H1 (cell line): ENCODE measurements at regions not wholly inside any gene's neighbourhood (a gene's known extent, or its start where the extent isn't known, plus 50 kb on each side); places are given as distances from the start of the nearest gene placed in this dataset.

Experiments
- CTCF ChIA-PET: fragments of 300-600 bp; sonication (Branson Sonifier 250); formaldehyde crosslinking; loops from one replicate; lab custom pipeline; 2021; ENCODE audit not compliant: partially characterized antibody; lab: Charles Lee
- POLR2A ChIA-PET: fragments of 300-600 bp; sonication (Branson Sonifier 250); formaldehyde crosslinking; loops from one replicate; lab custom pipeline; 2021; ENCODE audit warnings: inconsistent platforms; ENCODE audit not compliant: partially characterized antibody; lab: Charles Lee
- DNase-seq, 2 experiments: peaks; one replicate each; pipeline versions ENCODE4 v3.0.0 to v3.0.0-alpha.2; 2010 to 2022; ENCODE audit warnings: low spot score in 2 of 2, low read depth in 1 of 2, mixed read lengths in 1 of 2
- FAIRE-seq: peaks from 2 replicates; lab custom pipeline; 2011; peaks lifted over from hg19 to GRCh38; lab: Jason Lieb, UNC
- H2AFZ ChIP-seq: 2 replicates; pipeline ENCODE4 v1.8.1; 2012; ENCODE audit warnings: low read length, inconsistent platforms
- H2AK5ac ChIP-seq: 2 replicates; pipeline ENCODE4 v1.6.1; 2013; ENCODE audit warnings: low read depth, low read length
- H2BK120ac ChIP-seq: replicated peaks from 2 replicates; pipeline ENCODE3; 2013; ENCODE audit warnings: low read depth, low read length, inconsistent platforms
- H2BK12ac ChIP-seq: 2 replicates; pipeline ENCODE4 v1.6.1; 2013; ENCODE audit warnings: low read depth, low read length
- H2BK15ac ChIP-seq: 2 replicates; pipeline ENCODE4 v1.6.1; 2013; ENCODE audit warnings: low read length
- H2BK20ac ChIP-seq: 2 replicates; pipeline ENCODE4 v1.6.1; 2013; ENCODE audit warnings: low read length
- H2BK5ac ChIP-seq: 2 replicates; pipeline ENCODE4 v1.6.1; 2013; ENCODE audit warnings: low read depth, low read length
- H3K14ac ChIP-seq: 2 replicates; pipeline ENCODE4 v1.6.1; 2013; ENCODE audit warnings: inconsistent platforms; ENCODE audit not compliant: insufficient read length
- H3K18ac ChIP-seq: 2 replicates; pipeline ENCODE4 v1.6.1; 2013; ENCODE audit warnings: low read length; ENCODE audit errors: extremely low read depth
- H3K23ac ChIP-seq: 2 replicates; pipeline ENCODE4 v1.6.1; 2013; ENCODE audit warnings: inconsistent platforms; ENCODE audit not compliant: insufficient read length
- H3K23me2 ChIP-seq: 2 replicates; pipeline ENCODE4 v1.6.1; 2013; ENCODE audit warnings: low read depth, low read length
- H3K27ac ChIP-seq: 2 replicates; pipeline ENCODE4 v1.6.1; 2011; ENCODE audit warnings: low read depth, low read length, inconsistent platforms
- H3K27me3 ChIP-seq, 4 experiments: replicated peaks in 1 of 4; 1 replicate in 1 of 4; 2 replicates in 3 of 4; pipeline versions ENCODE4 v1.6.1 to v1.8.1; 2011 to 2013; ENCODE audit warnings: low read length in 3 of 4, mild to moderate bottlenecking in 3 of 4, inconsistent platforms in 2 of 4, mixed read lengths in 2 of 4, moderate library complexity in 1 of 4; ENCODE audit not compliant: control insufficient read depth in 3 of 4, insufficient read depth in 3 of 4; ENCODE audit errors: extremely low read depth in 1 of 4
- H3K36me3 ChIP-seq, 4 experiments: 2 replicates each; pipeline versions ENCODE4 v1.6.1 to v1.8.1; 2011 to 2013; ENCODE audit warnings: mild to moderate bottlenecking in 4 of 4, low read length in 3 of 4, moderate library complexity in 2 of 4, control low read depth in 1 of 4, inconsistent platforms in 1 of 4; ENCODE audit not compliant: insufficient read depth in 4 of 4, control insufficient read depth in 2 of 4
- H3K4ac ChIP-seq: replicated peaks from 2 replicates; pipeline ENCODE3; 2013; ENCODE audit warnings: low read length, low read depth, mixed read lengths, inconsistent platforms; ENCODE audit not compliant: insufficient read length
- H3K4me1 ChIP-seq, 4 experiments: replicated peaks in 1 of 4; 1 replicate in 1 of 4; 2 replicates in 3 of 4; pipeline versions ENCODE4 v1.6.1 to v1.8.1; 2011 to 2013; ENCODE audit warnings: low read length in 3 of 4, inconsistent platforms in 2 of 4, mixed read lengths in 1 of 4; ENCODE audit not compliant: insufficient read depth in 4 of 4, control insufficient read depth in 3 of 4
- H3K4me2 ChIP-seq, 2 experiments: 2 replicates each; pipeline versions ENCODE4 v1.6.1 to v1.8.1; 2011 to 2013; ENCODE audit warnings: low read depth in 2 of 2, low read length in 2 of 2, control low read depth in 1 of 2, inconsistent platforms in 1 of 2, mild to moderate bottlenecking in 1 of 2; ENCODE audit not compliant: insufficient read depth in 1 of 2
- H3K4me3 ChIP-seq, 4 experiments: fragments of 200-600, 300-600 bp in 1 of 4; sonication (generic), shearing (Covaris generic), sonication (Bioruptor Twin) in 1 of 4; 2 replicates each; pipeline versions ENCODE4 v1.5.1 to v1.8.1; 2011 to 2016; ENCODE audit warnings: low read length in 4 of 4, low read depth in 3 of 4, control low read depth in 2 of 4, inconsistent platforms in 2 of 4, mild to moderate bottlenecking in 2 of 4, mixed read lengths in 1 of 4, moderate library complexity in 1 of 4; ENCODE audit not compliant: insufficient read depth in 2 of 4; ENCODE audit errors: extremely low read depth in 1 of 4
- H3K56ac ChIP-seq: replicated peaks from 2 replicates; pipeline ENCODE3; 2013; ENCODE audit warnings: low read depth, mild to moderate bottlenecking, mixed read lengths, low read length, inconsistent platforms; ENCODE audit not compliant: insufficient read length
- H3K79me1 ChIP-seq: 2 replicates; pipeline ENCODE4 v1.6.1; 2013; ENCODE audit warnings: low read depth, low read length, control low read depth
- H3K79me2 ChIP-seq, 2 experiments: 2 replicates each; pipeline versions ENCODE4 v1.6.1 to v1.8.1; 2012 to 2013; ENCODE audit warnings: low read length in 2 of 2, mild to moderate bottlenecking in 2 of 2, inconsistent platforms in 1 of 2; ENCODE audit not compliant: insufficient read depth in 2 of 2, control insufficient read depth in 1 of 2
- H3K9ac ChIP-seq, 4 experiments: replicated peaks in 1 of 4; 1 replicate in 1 of 4; 2 replicates in 3 of 4; pipeline versions ENCODE4 v1.6.1 to v1.8.1; 2011 to 2013; ENCODE audit warnings: low read depth in 3 of 4, low read length in 3 of 4, control low read depth in 2 of 4, mild to moderate bottlenecking in 2 of 4, moderate library complexity in 2 of 4, inconsistent platforms in 1 of 4; ENCODE audit errors: extremely low read depth in 1 of 4
- H3K9me3 ChIP-seq, 2 experiments: 2 replicates each; pipeline versions ENCODE4 v1.6.1 to v1.8.1; 2012 to 2013; ENCODE audit warnings: mild to moderate bottlenecking in 2 of 2, moderate library complexity in 2 of 2, control low read depth in 1 of 2, inconsistent platforms in 1 of 2, low read depth in 1 of 2, low read length in 1 of 2, mixed read lengths in 1 of 2; ENCODE audit not compliant: insufficient read depth in 2 of 2
- H4K20me1 ChIP-seq, 2 experiments: replicated peaks in 1 of 2; 2 replicates each; pipeline versions ENCODE3 to v1.8.1; 2011 to 2013; ENCODE audit warnings: inconsistent platforms in 2 of 2, low read length in 2 of 2, mild to moderate bottlenecking in 1 of 2; ENCODE audit not compliant: insufficient read depth in 2 of 2, control insufficient read depth in 1 of 2
- H4K5ac ChIP-seq: 2 replicates; pipeline ENCODE4 v1.6.1; 2013; ENCODE audit warnings: low read length, low read depth, mixed read lengths, inconsistent platforms; ENCODE audit not compliant: insufficient read length
- H4K8ac ChIP-seq: 2 replicates; pipeline ENCODE4 v1.8.0; 2013; ENCODE audit warnings: mild to moderate bottlenecking, moderate library complexity, low read length, inconsistent platforms; ENCODE audit not compliant: insufficient read depth; ENCODE audit errors: extremely low read depth
- H4K91ac ChIP-seq: replicated peaks from 2 replicates; pipeline ENCODE3; 2013; ENCODE audit warnings: low read length, mixed read lengths, inconsistent platforms; ENCODE audit not compliant: insufficient read length
- EP300 ChIP-seq, 2 experiments: IDR thresholded peaks; 1 replicate in 1 of 2; 2 replicates in 1 of 2; pipeline ENCODE4 v1.6.1; 2011 to 2012; ENCODE audit warnings: low read depth in 2 of 2, low read length in 2 of 2, mild to moderate bottlenecking in 2 of 2, borderline replicate concordance in 1 of 2, inconsistent platforms in 1 of 2, moderate library complexity in 1 of 2
- GTF2F1 ChIP-seq: IDR thresholded peaks from 2 replicates; pipeline ENCODE4 v1.6.1; 2012; ENCODE audit warnings: low read depth, low read length, improper control_type of control experiment, borderline replicate concordance
- POLR2A ChIP-seq, 2 experiments: IDR thresholded peaks; 1 replicate in 1 of 2; 2 replicates in 1 of 2; pipeline ENCODE4 v1.6.1; 2011; ENCODE audit warnings: low read depth in 2 of 2, low read length in 2 of 2, mild to moderate bottlenecking in 2 of 2; ENCODE audit errors: control extremely low read depth in 1 of 2
- RBBP5 ChIP-seq: IDR thresholded peaks from 2 replicates; pipeline ENCODE4 v1.7.1; 2012; ENCODE audit warnings: low read depth, mild to moderate bottlenecking, inconsistent platforms, low read length, moderate library complexity, borderline replicate concordance
- RXRA ChIP-seq: IDR thresholded peaks from 2 replicates; pipeline ENCODE4 v1.6.1; 2011; ENCODE audit warnings: low read depth, mild to moderate bottlenecking, low read length, moderate library complexity; ENCODE audit not compliant: insufficient read depth
- TEAD4 ChIP-seq: IDR thresholded peaks from 2 replicates; pipeline ENCODE4 v1.6.1; 2012; ENCODE audit warnings: low read depth, low read length, inconsistent platforms, mixed read lengths
- WGBS, 2 experiments: shearing (Covaris generic) in 1 of 2; methylation state at CpG; one replicate each; pipeline versions ENCODE4 v1.1.6 to v1.1.7; 2013 to 2015; ENCODE audit warnings: low lambda C conversion rate in 2 of 2, mixed read lengths in 2 of 2, inconsistent platforms in 1 of 2, low coverage in 1 of 2, missing lambda C conversion rate in 1 of 2; ENCODE audit not compliant: insufficient replicate concordance in 2 of 2, insufficient coverage in 1 of 2, insufficient read length in 1 of 2; ENCODE audit errors: extremely low coverage in 1 of 2, missing lambda C conversion rate in 1 of 2; 5-methylcytosine and 5-hydroxymethylcytosine counted together

- Histone ChIP-seq H3K9me3 (no peaks in the 10 kb centered on the region), H3K14ac (no peak overlapping the region), H2BK12ac (no peak overlapping the region; the same call in 1 of the 2 replicates), H3K79me2 (no peaks in the 10 kb centered on the region), H3K4me2 (no peak overlapping the region), H3K23me2 (no peaks in the 10 kb centered on the region), H3K4me3 (no peak overlapping the region), H4K91ac (no peak overlapping the region), H3K4ac (no peak overlapping the region), H2BK20ac (no peak overlapping the region), H4K8ac (no peak overlapping the region), H2AK5ac (no peak overlapping the region), H3K36me3 (no peaks in the 10 kb centered on the region), H2BK15ac (no peak overlapping the region), H2AFZ (no peak overlapping the region), H3K27ac (no peak overlapping the region), H4K20me1 (no peaks in the 10 kb centered on the region), H3K18ac (no peak overlapping the region), H3K27me3 (no peaks in the 10 kb centered on the region), H3K79me1 (no peaks in the 10 kb centered on the region), H3K4me1 (peaks cover 0 to 3% (median 0%) of the 10 kb centered on the region in 4 experiments; a peak in 1 of 7 replicates), H4K5ac (no peak overlapping the region), H2BK120ac (no peak overlapping the region), H3K9ac (no peak overlapping the region), H3K56ac (no peak overlapping the region), H2BK5ac (no peak overlapping the region; the same call in 1 of the 2 replicates)
- DNase-seq: no peak
- WGBS, 2 experiments: 97% methylated on average over 2 of the region's 2 CpGs; no CpG with 5 or more reads in 1 of the 2 experiments
- no peak for FAIRE-seq
- CTCF ChIA-PET: interaction anchor here (1.3 to 3.5 kb wide), 2 partner anchors 10 to 36 kb away, joined by 3 to 24 read pairs; no protein-coding TSS in a partner anchor
- POLR2A ChIA-PET: no interaction called here
- TF ChIP-seq TEAD4 (no peak), EP300 (IDR thresholded peaks at IDR 0.05; ENCODE audit: borderline replicate concordance in 1 of 2, low read depth in 2 of 2, low read length in 2 of 2) (no peak), RXRA (no peak), RBBP5 (no peak), POLR2A (IDR thresholded peaks at IDR 0.05; ENCODE audit: control extremely low read depth in 1 of 2, low read depth in 2 of 2, low read length in 2 of 2) (no peak), GTF2F1 (no peak)
- TF ChIP-seq, all 59 proteins: peak for 0
- no peak overlapping the region for H3K23ac ChIP-seq
These were observed 52.5 kb upstream of the FBXO28 start for GRCh38 chr1:224061436-224061835.
